Heart right ventricle (tissue), 16 donors: ENCODE measurements at regions not wholly inside any gene's neighbourhood (a gene's known extent, or its start where the extent isn't known, plus 50 kb on each side); places are given as distances from the start of the nearest gene placed in this dataset.
A peak's percentile ranks its signal among the peaks of the same experiment; 100 is the strongest.
"Not testable (repeated sequence)": the region's sequence is repeated elsewhere in the genome, so short reads cannot be mapped to it uniquely, and the experiment has no call there.

Experiments used
- ATAC-seq, 8 donors: fragments of 200-7000 bp; cut with Tn5 transposase; one replicate each; pipeline ENCODE4 v1.9.1; 2020; ENCODE audit warnings: mild to moderate bottlenecking in 8 of 8, moderate library complexity in 8 of 8, moderate number of reproducible peaks in 1 of 8
- DNase-seq, 2 donors: peaks; one replicate each; pipeline ENCODE4 v3.0.0-alpha.2; 2020
- H3K27ac ChIP-seq, 10 donors: fragments of 200-600 bp; sonication (generic) in 2 of 10; one replicate each; pipeline versions ENCODE4 v1.5.0 to v1.8.0; 2020 to 2022; ENCODE audit warnings: mild to moderate bottlenecking in 3 of 10
- H3K27me3 ChIP-seq, 7 donors: fragments of 200-600 bp; one replicate each; pipeline ENCODE4 v1.8.0; 2021 to 2022; ENCODE audit warnings: mild to moderate bottlenecking in 2 of 7
- H3K36me3 ChIP-seq, 9 donors: fragments of 200-600 bp; sonication (generic) in 1 of 9; one replicate each; pipeline versions ENCODE4 v1.5.0 to v1.8.0; 2020 to 2022; ENCODE audit warnings: mild to moderate bottlenecking in 2 of 9
- H3K4me1 ChIP-seq, 9 donors: fragments of 200-600 bp; sonication (generic) in 1 of 9; one replicate each; pipeline versions ENCODE4 v1.5.0 to v1.8.0; 2020 to 2022; ENCODE audit warnings: mild to moderate bottlenecking in 4 of 9
- H3K4me3 ChIP-seq, 10 donors: fragments of 200-600 bp; sonication (generic) in 2 of 10; one replicate each; pipeline versions ENCODE4 v1.5.0 to v1.8.0; 2020 to 2022; ENCODE audit warnings: mild to moderate bottlenecking in 7 of 10, moderate library complexity in 2 of 10
- H3K9me3 ChIP-seq, 11 donors: fragments of 200-600 bp in 10 of 11; sonication (generic) in 2 of 11; one replicate each; pipeline versions ENCODE4 v1.5.0 to v1.8.0; 2013 to 2022; ENCODE audit warnings: mild to moderate bottlenecking in 2 of 11, control low read depth in 1 of 11, moderate library complexity in 1 of 11
- WGBS, 2 donors: extraction: QIAGEN DNeasy Blood & Tissue Kit; methylation state at CpG; one replicate each; pipeline ENCODE4 v1.1.7; 2013; ENCODE audit warnings: inconsistent platforms in 1 of 2; 5-methylcytosine and 5-hydroxymethylcytosine counted together
- intact Hi-C, 10 donors: fragments of 100-400 bp; cut with DNase I; formaldehyde crosslinking; loops; one replicate each; pipeline versions ENCODE4 v1.11.1 to v1.14.2; 2022
- TF ChIP-seq, protein P1 (sequence below), 9 donors: fragments of 200-600 bp; sonication (generic) in 2 of 9; IDR thresholded peaks; one replicate each; pipeline versions ENCODE4 v1.5.0 to v1.8.0; 2021 to 2022; ENCODE audit warnings: antibody characterized with exemption in 9 of 9, mild to moderate bottlenecking in 5 of 9, moderate library complexity in 1 of 9
- donor health status: Arrhythmogenic right ventricular cardiomyopathy.
- donor health status: ischemic (EF 13 %, LVEDD 7.1; RV severe dilation, severe dysfunction).
- donor health status: healthy with polysubstance abuse.
- donor health status: DM: no; HTN: yes; CAD: no.
- donor health status: DM: no; HTN: no; CAD: no.
- donor health status: ischemic (EF 25% LVEDD 6.9; RV normal size, moderate dysfunction).
- donor health status: ischemic (EF 25% LVEDD 5.7; RV mildly dilated, moderate dysfunction).
- donor health status: healthy.
- donor health status: DM: yes; HTN: yes; CAD: no.
- donor health status: Ischemic cardiomyopathy.
- donor health status: ischemic (EF 35%, LVEDD 5.7; RV mildly dilated, moderate dysfunction).
- donor health status: nonischemic (EF 11% LVEDD 7.7; RV severe dilation, severe dysfunction).
- donor health status: DM: yes; HTN: yes; CAD: no.
- donor health status: PGD.
- donor health status: ischemic (EF 29% LVEDD 5.4; RV normal size, mild dysfunction).
- donor health status: nonischemic (EF 23%, LVEDD 6.1; RV moderate dilation, normal function).

DNA sequence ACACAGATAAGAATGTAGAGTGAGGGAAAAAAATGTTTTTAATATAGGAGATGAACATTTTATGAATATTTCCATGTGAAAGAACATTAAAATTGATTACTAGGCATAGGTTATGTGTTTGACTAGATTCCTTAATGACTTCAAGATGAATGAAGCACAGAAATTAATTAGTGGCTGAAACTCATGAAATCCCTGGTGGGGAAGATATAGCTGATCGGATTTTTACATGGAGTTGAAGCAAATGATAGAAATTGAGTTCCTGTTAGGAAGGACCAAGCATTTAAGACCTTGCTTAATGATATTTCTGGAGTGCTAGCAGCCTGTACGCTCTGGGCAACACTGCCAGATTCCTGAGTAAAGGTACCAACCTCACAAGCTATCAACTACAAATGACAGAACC, 68.9 kb upstream of the IVNS1ABP start:
- peaks cover 0 to 9% (median 0%) of the 10 kb centered on the region in 11 donors for H3K9me3 ChIP-seq
- no peak overlapping the region for H3K4me3 ChIP-seq
- no peaks in the 10 kb centered on the region for H3K4me1 ChIP-seq
- TF ChIP-seq, protein P1, sequence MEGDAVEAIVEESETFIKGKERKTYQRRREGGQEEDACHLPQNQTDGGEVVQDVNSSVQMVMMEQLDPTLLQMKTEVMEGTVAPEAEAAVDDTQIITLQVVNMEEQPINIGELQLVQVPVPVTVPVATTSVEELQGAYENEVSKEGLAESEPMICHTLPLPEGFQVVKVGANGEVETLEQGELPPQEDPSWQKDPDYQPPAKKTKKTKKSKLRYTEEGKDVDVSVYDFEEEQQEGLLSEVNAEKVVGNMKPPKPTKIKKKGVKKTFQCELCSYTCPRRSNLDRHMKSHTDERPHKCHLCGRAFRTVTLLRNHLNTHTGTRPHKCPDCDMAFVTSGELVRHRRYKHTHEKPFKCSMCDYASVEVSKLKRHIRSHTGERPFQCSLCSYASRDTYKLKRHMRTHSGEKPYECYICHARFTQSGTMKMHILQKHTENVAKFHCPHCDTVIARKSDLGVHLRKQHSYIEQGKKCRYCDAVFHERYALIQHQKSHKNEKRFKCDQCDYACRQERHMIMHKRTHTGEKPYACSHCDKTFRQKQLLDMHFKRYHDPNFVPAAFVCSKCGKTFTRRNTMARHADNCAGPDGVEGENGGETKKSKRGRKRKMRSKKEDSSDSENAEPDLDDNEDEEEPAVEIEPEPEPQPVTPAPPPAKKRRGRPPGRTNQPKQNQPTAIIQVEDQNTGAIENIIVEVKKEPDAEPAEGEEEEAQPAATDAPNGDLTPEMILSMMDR (IDR thresholded peaks at IDR 0.05): no peak
- ATAC-seq (no peak), DNase-seq (no peak)
- H3K36me3 ChIP-seq: no peaks in the 10 kb centered on the region
- intact Hi-C loops: no loop called here
- H3K27ac ChIP-seq: no peak overlapping the region
- 95 to 99% methylated on average over 2 of the region's 2 CpGs for WGBS, 2 donors
- no peaks in the 10 kb centered on the region for H3K27me3 ChIP-seq

GRCh38 chr1:185383805-185384204, 66.8 kb upstream of the IVNS1ABP start:
- H3K36me3 ChIP-seq, H3K27me3 ChIP-seq, H3K4me1 ChIP-seq, DNase-seq, H3K27ac ChIP-seq, intact Hi-C loops, ATAC-seq, H3K4me3 ChIP-seq, H3K9me3 ChIP-seq: not testable (repeated sequence)
- 74 to 90% methylated on average over 6 of the region's 6 CpGs for WGBS, 2 donors

DNA sequence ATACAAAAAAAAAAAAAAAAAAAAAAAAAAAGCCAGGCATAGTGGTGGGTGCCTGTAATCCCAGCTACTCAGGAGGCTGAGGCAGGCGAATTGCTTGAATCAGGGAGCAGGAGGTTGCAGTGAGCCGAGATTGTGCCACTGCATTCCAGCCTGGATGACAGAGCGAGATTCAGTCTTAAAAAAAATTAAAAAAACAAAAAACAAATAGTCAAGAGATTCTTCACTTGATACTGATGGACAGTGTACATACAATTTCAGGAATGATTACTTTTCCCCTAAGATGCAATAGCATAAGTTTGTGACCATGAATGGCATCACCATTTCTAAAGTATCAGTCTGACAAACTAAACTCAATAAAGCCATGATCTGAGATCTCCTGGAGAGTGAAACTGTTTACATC, 60.8 kb upstream of the IVNS1ABP start:
- TF ChIP-seq, protein P1 (IDR thresholded peaks at IDR 0.05): no peak
- 88 to 96% methylated on average over 3 of the region's 3 CpGs for WGBS, 2 donors
- Histone ChIP-seq H3K4me3 (no peak overlapping the region), H3K4me1 (peaks cover 0 to 41% (median 0%) of the 10 kb centered on the region in 9 donors), H3K27ac (peak overlapping the region in 1 of 10 donors; percentile 93), H3K36me3 (no peaks in the 10 kb centered on the region), H3K9me3 (no peaks in the 10 kb centered on the region), H3K27me3 (no peaks in the 10 kb centered on the region)
- DNase-seq (no peak), ATAC-seq (no peak)
- intact Hi-C loops: no loop called here

GRCh38 chr1:185376840-185377635, 60.0 kb upstream of the IVNS1ABP start:
- DNase-seq (no peak), ATAC-seq (peak in 4 of 8 donors; percentile 22 to 76 (median 64))
- no peaks in the 10 kb centered on the region for H3K36me3 ChIP-seq
- TF ChIP-seq, protein P1 (IDR thresholded peaks at IDR 0.05): no peak
- no peak overlapping the region for H3K4me3 ChIP-seq
- WGBS, 2 donors: 81 to 86% methylated on average over 7 of the region's 7 CpGs
- peaks cover 0 to 41% (median 0%) of the 10 kb centered on the region in 9 donors for H3K4me1 ChIP-seq
- H3K27ac ChIP-seq: peak overlapping the region in 5 of 10 donors; percentile 7 to 93 (median 29)
- intact Hi-C loops: no loop called here
- no peaks in the 10 kb centered on the region for H3K27me3 ChIP-seq
- H3K9me3 ChIP-seq: no peaks in the 10 kb centered on the region

GRCh38 chr1:185376288-185376687, 59.2 kb upstream of the IVNS1ABP start:
- WGBS, 2 donors: 86 to 91% methylated on average over 2 of the region's 2 CpGs
- H3K36me3 ChIP-seq: no peaks in the 10 kb centered on the region
- peak overlapping the region in 1 of 10 donors; percentile 25 for H3K4me3 ChIP-seq
- H3K27me3 ChIP-seq: no peaks in the 10 kb centered on the region
- no peaks in the 10 kb centered on the region for H3K9me3 ChIP-seq
- peak overlapping the region in 4 of 10 donors; percentile 21 to 93 (median 49) for H3K27ac ChIP-seq
- H3K4me1 ChIP-seq: peaks cover 0 to 41% (median 0%) of the 10 kb centered on the region in 9 donors
- ATAC-seq (no peak), DNase-seq (no peak)
- intact Hi-C loops: no loop called here
- TF ChIP-seq, protein P1 (IDR thresholded peaks at IDR 0.05): no peak
